H9 (cell line): ENCODE measurements at regions not wholly inside any gene's neighbourhood (a gene's known extent, or its start where the extent isn't known, plus 50 kb on each side); places are given as distances from the start of the nearest gene placed in this dataset.

Experiments used
- DNase-seq: peaks from one replicate; pipeline ENCODE4 v3.0.0-alpha.2; 2017
- H2AFZ ChIP-seq: one replicate; pipeline ENCODE4 v1.6.1; 2013; ENCODE audit warnings: mild to moderate bottlenecking, low read length, control low read depth, moderate library complexity
- H2AK5ac ChIP-seq: 2 replicates; pipeline ENCODE4 v1.6.1; 2013; ENCODE audit warnings: low read length, control low read depth, mixed read lengths; ENCODE audit not compliant: insufficient read length
- H2BK120ac ChIP-seq: one replicate; pipeline ENCODE4 v1.6.1; 2013; ENCODE audit warnings: low read depth, mild to moderate bottlenecking, low read length, control low read depth, inconsistent platforms; ENCODE audit not compliant: poor library complexity, severe bottlenecking
- H2BK12ac ChIP-seq: 2 replicates; pipeline ENCODE4 v1.6.1; 2013; ENCODE audit warnings: low read length, control low read depth, mixed read lengths, low read depth; ENCODE audit not compliant: insufficient read length
- H2BK15ac ChIP-seq: 2 replicates; pipeline ENCODE4 v1.6.1; 2013; ENCODE audit warnings: low read depth, low read length, control low read depth
- H2BK20ac ChIP-seq: one replicate; pipeline ENCODE4 v1.6.1; 2013; ENCODE audit warnings: low read depth, mild to moderate bottlenecking, low read length, control low read depth, inconsistent platforms; ENCODE audit not compliant: poor library complexity, severe bottlenecking
- H2BK5ac ChIP-seq: 2 replicates; pipeline ENCODE4 v1.6.1; 2013; ENCODE audit warnings: low read length, control low read depth, mixed read lengths; ENCODE audit not compliant: insufficient read length
- H3K14ac ChIP-seq: 2 replicates; pipeline ENCODE4 v1.6.1; 2013; ENCODE audit warnings: low read length, control low read depth; ENCODE audit not compliant: insufficient read depth
- H3K18ac ChIP-seq: 2 replicates; pipeline ENCODE4 v1.6.1; 2013; ENCODE audit warnings: low read depth, mild to moderate bottlenecking, mixed read lengths, low read length, control low read depth; ENCODE audit not compliant: insufficient read length
- H3K23ac ChIP-seq: 2 replicates; pipeline ENCODE4 v1.6.1; 2013; ENCODE audit warnings: low read length, control low read depth, mixed read lengths, low read depth; ENCODE audit not compliant: insufficient read length
- H3K23me2 ChIP-seq: 2 replicates; pipeline ENCODE4 v1.6.1; 2013; ENCODE audit warnings: low read depth, mild to moderate bottlenecking, mixed read lengths, low read length, control low read depth; ENCODE audit not compliant: insufficient read length, poor library complexity, severe bottlenecking
- H3K27ac ChIP-seq: 2 replicates; pipeline ENCODE4 v1.5.1; 2013; ENCODE audit warnings: low read length, control low read depth, mixed read lengths, low read depth; ENCODE audit not compliant: insufficient read length
- H3K27me3 ChIP-seq: 2 replicates; pipeline ENCODE4 v1.6.1; 2013; ENCODE audit warnings: low read length, control low read depth, inconsistent platforms; ENCODE audit not compliant: insufficient read depth
- H3K4ac ChIP-seq: 2 replicates; pipeline ENCODE4 v1.6.1; 2013; ENCODE audit warnings: low read depth, mild to moderate bottlenecking, control low read depth, inconsistent platforms, low read length, moderate library complexity
- H3K4me1 ChIP-seq: 2 replicates; pipeline ENCODE4 v1.6.1; 2013; ENCODE audit warnings: low read length, control low read depth, inconsistent platforms; ENCODE audit not compliant: insufficient read depth
- H3K4me2 ChIP-seq: 2 replicates; pipeline ENCODE4 v1.6.1; 2013; ENCODE audit warnings: low read length, control low read depth, mixed read lengths; ENCODE audit not compliant: insufficient read length, insufficient read depth
- H3K56ac ChIP-seq: 2 replicates; pipeline ENCODE4 v1.6.1; 2013; ENCODE audit warnings: low read depth, mild to moderate bottlenecking, mixed read lengths, low read length, control low read depth; ENCODE audit not compliant: insufficient read length
- H3K79me1 ChIP-seq: 2 replicates; pipeline ENCODE4 v1.6.1; 2013; ENCODE audit warnings: low read depth, mild to moderate bottlenecking, moderate library complexity, low read length, control low read depth, inconsistent platforms; ENCODE audit not compliant: insufficient read depth, poor library complexity, severe bottlenecking
- H3K79me2 ChIP-seq: 2 replicates; pipeline ENCODE4 v1.6.1; 2013; ENCODE audit warnings: low read length, control low read depth, inconsistent platforms; ENCODE audit not compliant: insufficient read depth
- H3K9ac ChIP-seq: 2 replicates; pipeline ENCODE4 v1.6.1; 2013; ENCODE audit warnings: low read length, control low read depth, mixed read lengths; ENCODE audit not compliant: insufficient read length; ENCODE audit errors: extremely low read depth
- H3K9me3 ChIP-seq: one replicate; pipeline ENCODE4 v1.6.1; 2013; ENCODE audit warnings: low read depth, low read length, inconsistent platforms; ENCODE audit not compliant: control insufficient read depth
- H3T11ph ChIP-seq: one replicate; pipeline ENCODE4 v1.6.1; 2013; ENCODE audit warnings: mild to moderate bottlenecking, low read length, control low read depth, inconsistent platforms
- H4K20me1 ChIP-seq: one replicate; pipeline ENCODE4 v1.6.1; 2013; ENCODE audit not compliant: control insufficient read depth, insufficient read length, insufficient read depth
- H4K5ac ChIP-seq: 2 replicates; pipeline ENCODE4 v1.6.1; 2013; ENCODE audit warnings: low read depth, mild to moderate bottlenecking, mixed read lengths, low read length, control low read depth; ENCODE audit not compliant: insufficient read length
- H4K8ac ChIP-seq: replicated peaks from 2 replicates; pipeline ENCODE4 v1.6.1; 2013; ENCODE audit warnings: low read length, control low read depth, mixed read lengths, low read depth; ENCODE audit not compliant: insufficient read length
- H4K91ac ChIP-seq: 2 replicates; pipeline ENCODE4 v1.6.1; 2013; ENCODE audit warnings: low read depth, mild to moderate bottlenecking, moderate library complexity, mixed read lengths, low read length, control low read depth; ENCODE audit not compliant: insufficient read length
- H3K27ac Mint-ChIP-seq, 3 experiments: 2 replicates in 2 of 3; 3 replicates in 1 of 3; pipeline ENCODE4 v1.8.0; 2020 to 2021; ENCODE audit warnings: mixed read lengths in 3 of 3, mild to moderate bottlenecking in 1 of 3, moderate library complexity in 1 of 3
- H3K27me3 Mint-ChIP-seq: 2 replicates; pipeline ENCODE4 v1.8.0; 2021; ENCODE audit warnings: low read depth, mild to moderate bottlenecking, moderate library complexity, mixed read lengths
- H3K36me3 Mint-ChIP-seq, 3 experiments: 2 replicates in 2 of 3; 3 replicates in 1 of 3; pipeline ENCODE4 v1.8.0; 2020 to 2021; ENCODE audit warnings: low read depth in 3 of 3, mixed read lengths in 3 of 3; ENCODE audit not compliant: insufficient read depth in 1 of 3
- H3K4me1 Mint-ChIP-seq, 2 experiments: 2 replicates each; pipeline ENCODE4 v1.8.0; 2020; ENCODE audit warnings: mixed read lengths in 2 of 2
- H3K4me3 Mint-ChIP-seq, 2 experiments: 2 replicates in 1 of 2; 3 replicates in 1 of 2; pipeline ENCODE4 v1.8.0; 2020 to 2021; ENCODE audit warnings: mild to moderate bottlenecking in 2 of 2, mixed read lengths in 2 of 2, moderate library complexity in 1 of 2
- H3K9me3 Mint-ChIP-seq, 2 experiments: 2 replicates in 1 of 2; 3 replicates in 1 of 2; pipeline ENCODE4 v1.8.0; 2020; ENCODE audit warnings: mild to moderate bottlenecking in 2 of 2, mixed read lengths in 2 of 2, moderate library complexity in 1 of 2
- WGBS: extraction: QIAGEN DNeasy Blood & Tissue Kit; methylation state at CpG from one replicate; pipeline ENCODE4 v1.1.7; 2013; ENCODE audit warnings: missing lambda C conversion rate, low lambda C conversion rate, mixed read lengths; ENCODE audit not compliant: insufficient read length; ENCODE audit errors: extremely low coverage; 5-methylcytosine and 5-hydroxymethylcytosine counted together
- TF ChIP-seq, protein P1 (sequence below): fragments of 200-600 bp; sonication (generic); conservative IDR thresholded peaks from 3 replicates; pipeline ENCODE4 v1.8.0; 2021; ENCODE audit warnings: antibody characterized with exemption, mild to moderate bottlenecking

DNA sequence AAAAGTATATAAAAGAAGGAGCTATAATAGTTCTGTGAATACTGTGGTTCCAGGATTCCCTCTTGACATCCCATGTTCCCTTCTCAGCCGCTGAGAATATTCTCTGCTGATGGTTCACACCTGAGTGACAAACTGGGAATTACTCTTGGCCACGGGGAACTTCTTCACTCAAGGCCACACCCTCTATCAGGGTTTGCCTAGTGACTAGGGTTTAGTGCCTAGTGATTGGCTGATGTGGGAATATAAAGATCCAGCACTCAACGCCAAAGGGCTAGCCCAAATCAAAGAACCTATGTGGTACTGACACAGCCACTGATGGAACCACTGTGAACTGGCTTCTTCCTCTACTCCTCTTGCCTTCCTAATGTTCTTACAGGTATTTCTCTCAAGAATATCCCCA is 248.4 kb downstream of the ASCL1 start:
- Histone ChIP-seq H2AFZ (no peak overlapping the region), H4K91ac (no peak overlapping the region), H2BK15ac (no peak overlapping the region), H3K9me3 (no peaks in the 10 kb centered on the region), H3K4me1 (no peaks in the 10 kb centered on the region), H3K4ac (no peak overlapping the region), H3K18ac (no peak overlapping the region), H2BK5ac (no peak overlapping the region), H4K5ac (no peak overlapping the region), H3K27ac (no peak overlapping the region), H3K14ac (no peak overlapping the region), H2BK120ac (no peak overlapping the region), H3K4me2 (no peak overlapping the region), H2BK12ac (no peak overlapping the region), H3K9ac (no peak overlapping the region), H4K20me1 (no peaks in the 10 kb centered on the region), H3T11ph (no peak overlapping the region), H3K79me2 (no peaks in the 10 kb centered on the region), H2AK5ac (no peak overlapping the region), H2BK20ac (no peak overlapping the region), H3K23me2 (no peaks in the 10 kb centered on the region), H3K79me1 (no peaks in the 10 kb centered on the region), H3K23ac (no peak overlapping the region), H3K56ac (no peak overlapping the region), H3K27me3 (no peaks in the 10 kb centered on the region), H4K8ac (no peak overlapping the region)
- Mint-ChIP-seq H3K27me3 (no peaks in the 10 kb centered on the region; the same call in 1 of the 2 replicates), H3K36me3 (peaks cover 0 to 4% (median 0%) of the 10 kb centered on the region in 3 experiments; a peak in 1 of 7 replicates), H3K27ac (no peak overlapping the region), H3K4me3 (no peak overlapping the region), H3K9me3 (peaks cover 0 to 4% of the 10 kb centered on the region in 2 experiments; a peak in 2 of 5 replicates), H3K4me1 (peaks cover under 1 to 6% of the 10 kb centered on the region in 2 experiments; a peak in 3 of 4 replicates)
- no CpG with 5 or more reads among the region's 3 CpGs for WGBS
- DNase-seq, result no peak
- TF ChIP-seq, protein P1, sequence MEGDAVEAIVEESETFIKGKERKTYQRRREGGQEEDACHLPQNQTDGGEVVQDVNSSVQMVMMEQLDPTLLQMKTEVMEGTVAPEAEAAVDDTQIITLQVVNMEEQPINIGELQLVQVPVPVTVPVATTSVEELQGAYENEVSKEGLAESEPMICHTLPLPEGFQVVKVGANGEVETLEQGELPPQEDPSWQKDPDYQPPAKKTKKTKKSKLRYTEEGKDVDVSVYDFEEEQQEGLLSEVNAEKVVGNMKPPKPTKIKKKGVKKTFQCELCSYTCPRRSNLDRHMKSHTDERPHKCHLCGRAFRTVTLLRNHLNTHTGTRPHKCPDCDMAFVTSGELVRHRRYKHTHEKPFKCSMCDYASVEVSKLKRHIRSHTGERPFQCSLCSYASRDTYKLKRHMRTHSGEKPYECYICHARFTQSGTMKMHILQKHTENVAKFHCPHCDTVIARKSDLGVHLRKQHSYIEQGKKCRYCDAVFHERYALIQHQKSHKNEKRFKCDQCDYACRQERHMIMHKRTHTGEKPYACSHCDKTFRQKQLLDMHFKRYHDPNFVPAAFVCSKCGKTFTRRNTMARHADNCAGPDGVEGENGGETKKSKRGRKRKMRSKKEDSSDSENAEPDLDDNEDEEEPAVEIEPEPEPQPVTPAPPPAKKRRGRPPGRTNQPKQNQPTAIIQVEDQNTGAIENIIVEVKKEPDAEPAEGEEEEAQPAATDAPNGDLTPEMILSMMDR, result no peak
